ENCODE measurements at regions not wholly inside any gene's neighbourhood (a gene's known extent, or its start where the extent isn't known, plus 50 kb on each side); places are given as distances from the start of the nearest gene placed in this dataset.
A peak's percentile ranks its signal among the peaks of the same experiment; 100 is the strongest.

GRCh38 chr11:28483072-28483867 is 375.1 kb downstream of the METTL15 start:
- DNase-seq = no peak

- no peak for DNase-seq
Observed at GRCh38 chr11:28482666-28483065, 374.5 kb downstream of the METTL15 start.

- no peak for DNase-seq
Observed at GRCh38 chr11:28481616-28482480, 373.7 kb downstream of the METTL15 start.

- no peak for DNase-seq
Observed at GRCh38 chr11:28480406-28480805, 372.2 kb downstream of the METTL15 start.

- DNase-seq = no peak
Observed at GRCh38 chr11:28476864-28477263, 368.7 kb downstream of the METTL15 start.

GRCh38 chr11:28476049-28476448 is 367.9 kb downstream of the METTL15 start:
- peak; percentile 59 to 70 for DNase-seq

- DNase-seq = no peak
Observed at GRCh38 chr11:28472904-28473303, 364.7 kb downstream of the METTL15 start.

- no peak for DNase-seq
Observed at GRCh38 chr11:28471537-28471936, 363.3 kb downstream of the METTL15 start.

GRCh38 chr11:28470180-28470579 is 362.0 kb downstream of the METTL15 start:
- DNase-seq = no peak

GRCh38 chr11:28466506-28466905 is 358.3 kb downstream of the METTL15 start:
- no peak for DNase-seq

GRCh38 chr11:28464252-28464867 is 356.2 kb downstream of the METTL15 start:
- DNase-seq = no peak

- DNase-seq = no peak
Observed at GRCh38 chr11:28463826-28464225, 355.6 kb downstream of the METTL15 start.

GRCh38 chr11:28461846-28462245 is 353.7 kb downstream of the METTL15 start:
- DNase-seq = no peak

- DNase-seq = no peak
Observed at GRCh38 chr11:28461338-28461737, 353.1 kb downstream of the METTL15 start.

GRCh38 chr11:28460348-28460747 is 352.2 kb downstream of the METTL15 start:
- DNase-seq = no peak

GRCh38 chr11:28459912-28460311 is 351.7 kb downstream of the METTL15 start:
- DNase-seq = no peak

- DNase-seq = no peak
Observed at GRCh38 chr11:28457481-28458065, 349.4 kb downstream of the METTL15 start.

GRCh38 chr11:28448186-28448585 is 340.0 kb downstream of the METTL15 start:
- DNase-seq = no peak

- DNase-seq = no peak
Observed at GRCh38 chr11:28447226-28447625, 339.0 kb downstream of the METTL15 start.

GRCh38 chr11:28442131-28442530 is 333.9 kb downstream of the METTL15 start:
- DNase-seq = no peak

- no peak for DNase-seq
Observed at GRCh38 chr11:28439403-28439802, 331.2 kb downstream of the METTL15 start.

GRCh38 chr11:28420099-28420498 is 311.9 kb downstream of the METTL15 start:
- DNase-seq = no peak
